HG03039 (cell line): ENCODE measurements at regions not wholly inside any gene's neighbourhood (a gene's known extent, or its start where the extent isn't known, plus 50 kb on each side); places are given as distances from the start of the nearest gene placed in this dataset.

Source experiments
- ATAC-seq: cut with Tn5 transposase; IDR thresholded peaks from one replicate; pipeline ENCODE4 v1.9.1; 2021; ENCODE audit warnings: mild to moderate bottlenecking, moderate library complexity; ENCODE audit not compliant: unreplicated experiment

GRCh38 chr5:3943859-3944258, 348.2 kb downstream of the IRX1 start:
- no peak for ATAC-seq

DNA sequence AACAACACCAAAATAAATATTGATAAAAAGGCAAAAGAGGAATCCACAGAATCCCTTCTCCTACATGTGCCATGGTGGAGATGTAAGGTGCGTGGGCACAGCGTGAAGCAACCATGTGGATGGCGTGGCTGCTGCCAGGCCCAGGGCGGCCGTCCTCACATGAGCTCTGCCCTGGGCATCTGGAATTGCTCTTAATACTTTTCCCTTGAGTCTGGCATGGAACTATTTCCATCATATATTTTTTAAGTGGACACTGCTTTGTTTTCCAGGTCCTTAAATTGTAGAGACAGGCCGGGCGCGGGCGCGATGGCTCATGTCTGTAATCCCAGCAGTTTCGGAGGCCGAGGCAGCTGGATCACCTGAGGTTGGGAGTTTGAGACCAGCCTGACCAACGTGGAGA, 349.3 kb downstream of the IRX1 start:
- no peak for ATAC-seq

- no peak for ATAC-seq
These were observed 353.2 kb downstream of the IRX1 start for GRCh38 chr5:3948838-3949237.

DNA sequence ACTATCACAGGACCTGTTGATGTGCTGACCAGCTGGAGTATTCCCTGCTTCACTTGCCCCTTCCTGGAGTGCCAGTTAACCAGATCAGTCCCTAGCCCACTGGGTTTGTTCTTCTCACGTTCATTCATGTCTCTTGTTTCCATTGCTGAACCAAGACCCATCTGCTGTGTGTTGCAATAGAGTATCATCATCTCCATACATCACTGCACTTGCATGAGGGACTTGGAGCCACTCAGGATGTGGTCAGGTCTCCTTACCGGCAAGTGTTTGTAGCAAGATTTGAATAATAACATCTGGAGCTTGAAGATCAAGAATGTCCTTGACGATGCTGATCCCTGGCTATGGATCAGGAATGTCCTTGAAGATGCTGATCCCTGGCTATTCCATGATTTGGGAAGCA, 358.6 kb downstream of the IRX1 start:
- no peak for ATAC-seq

GRCh38 chr5:3954633-3955032, 359.0 kb downstream of the IRX1 start:
- no peak for ATAC-seq

GRCh38 chr5:3957658-3958057, 362.0 kb downstream of the IRX1 start:
- ATAC-seq = no peak

GRCh38 chr5:3958389-3958788, 362.8 kb downstream of the IRX1 start:
- no peak for ATAC-seq

DNA sequence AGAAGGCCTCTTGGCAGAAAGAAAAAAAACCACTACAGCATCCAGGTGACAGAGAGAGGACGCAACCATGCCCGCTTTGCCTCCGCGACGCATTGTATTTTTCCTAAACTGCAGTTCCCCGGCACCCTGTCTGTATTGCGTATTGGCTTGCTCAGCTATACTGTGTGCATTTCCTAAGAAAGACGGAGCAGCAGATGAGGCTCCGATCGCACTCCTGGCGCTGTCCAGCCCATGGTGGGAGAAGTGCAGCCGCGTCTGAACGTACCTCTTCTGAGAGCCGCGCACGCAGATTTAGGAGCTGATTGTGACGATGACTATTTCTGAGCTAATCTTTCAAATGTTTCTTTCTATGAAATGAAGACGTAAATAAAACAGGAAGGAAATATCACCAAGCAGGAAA, 366.5 kb downstream of the IRX1 start:
- no peak for ATAC-seq

DNA sequence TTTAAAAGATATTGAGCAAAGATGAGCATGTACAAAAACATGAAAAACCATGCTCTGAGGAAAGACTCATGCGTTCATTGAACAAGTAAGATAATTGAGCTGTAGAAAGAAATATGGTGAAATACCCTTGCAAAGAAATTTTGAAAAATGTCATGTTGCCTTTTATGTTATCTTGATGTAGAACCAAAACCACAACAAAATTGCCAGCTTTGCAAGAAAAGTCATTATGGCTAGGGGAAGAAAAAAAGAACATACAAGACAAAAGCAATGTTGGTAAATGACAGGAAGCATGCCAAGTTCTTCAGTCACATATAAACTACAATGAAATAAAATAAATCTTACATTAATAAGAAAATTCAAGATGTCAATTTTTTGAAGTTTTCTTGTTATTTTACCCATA, 368.0 kb downstream of the IRX1 start:
- ATAC-seq = no peak

DNA sequence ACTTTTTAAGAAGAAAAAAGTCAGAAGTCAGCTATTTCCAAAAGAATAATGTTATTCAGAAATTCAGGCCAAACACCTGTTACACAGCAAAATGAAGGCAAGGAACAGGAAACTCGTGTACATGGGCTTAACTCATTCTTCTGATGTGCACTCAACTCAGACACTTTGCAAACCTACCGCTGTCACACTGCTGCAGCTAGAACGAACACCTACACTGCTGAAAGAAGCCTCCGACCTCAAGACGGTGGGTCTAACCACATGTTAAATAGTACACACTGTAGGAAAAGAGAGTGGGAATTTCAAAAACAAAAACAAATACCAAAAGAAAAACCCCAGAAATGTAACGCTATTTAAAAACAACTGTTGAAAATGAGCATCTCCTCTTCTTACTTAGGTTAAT, 384.5 kb downstream of the IRX1 start:
- no peak for ATAC-seq

GRCh38 chr5:3987867-3988266, 392.2 kb downstream of the IRX1 start:
- ATAC-seq = no peak

DNA sequence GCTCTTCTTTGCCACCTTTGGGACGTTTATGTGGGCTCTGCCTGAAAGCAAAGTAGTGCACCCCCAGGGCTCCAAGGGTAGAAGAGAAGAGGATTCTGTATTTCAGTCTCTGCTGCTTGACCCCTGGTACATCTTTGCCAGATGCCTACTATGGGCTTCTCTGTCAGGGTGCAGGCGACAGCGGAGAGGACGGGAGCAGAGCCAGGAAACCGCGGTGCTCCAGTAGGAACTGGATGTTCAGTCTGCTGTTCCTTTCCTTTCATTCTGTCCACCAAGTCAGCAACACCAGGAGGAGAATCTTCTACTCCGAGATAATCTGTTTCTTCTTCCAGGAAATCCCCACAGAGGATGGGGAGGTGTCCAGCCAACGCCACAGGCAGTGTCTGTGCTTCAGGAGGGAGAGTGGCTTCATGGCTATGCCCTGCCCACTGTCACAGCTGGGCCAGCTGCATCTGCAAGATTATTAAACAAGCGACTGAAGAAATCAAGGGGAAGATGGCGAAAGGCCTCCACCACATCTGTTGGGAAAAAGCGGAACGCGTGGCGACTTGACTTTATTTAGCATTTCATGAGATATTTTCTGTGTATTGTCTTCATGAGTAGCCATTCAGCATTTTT, 398.3 kb downstream of the IRX1 start:
- ATAC-seq = no peak

DNA sequence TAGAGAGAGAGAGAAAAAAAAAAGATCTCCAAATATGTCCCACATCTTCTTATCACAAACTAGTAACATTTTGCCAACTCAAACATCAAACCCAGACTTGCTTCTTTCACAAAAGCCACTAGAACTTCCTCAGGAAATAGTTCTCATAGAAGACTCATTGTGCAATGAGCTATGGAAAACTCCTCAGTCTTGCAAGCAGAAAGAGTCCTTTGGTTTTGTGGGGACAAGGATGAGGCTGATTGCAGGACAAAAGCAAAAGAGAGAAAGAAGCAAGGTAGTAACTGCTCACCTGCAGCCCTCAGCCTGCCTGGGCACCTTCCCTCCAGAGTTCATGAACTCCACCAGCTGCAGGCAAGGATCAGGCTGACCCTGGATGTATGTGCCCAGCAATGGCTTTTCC, 399.0 kb downstream of the IRX1 start:
- no peak for ATAC-seq

DNA sequence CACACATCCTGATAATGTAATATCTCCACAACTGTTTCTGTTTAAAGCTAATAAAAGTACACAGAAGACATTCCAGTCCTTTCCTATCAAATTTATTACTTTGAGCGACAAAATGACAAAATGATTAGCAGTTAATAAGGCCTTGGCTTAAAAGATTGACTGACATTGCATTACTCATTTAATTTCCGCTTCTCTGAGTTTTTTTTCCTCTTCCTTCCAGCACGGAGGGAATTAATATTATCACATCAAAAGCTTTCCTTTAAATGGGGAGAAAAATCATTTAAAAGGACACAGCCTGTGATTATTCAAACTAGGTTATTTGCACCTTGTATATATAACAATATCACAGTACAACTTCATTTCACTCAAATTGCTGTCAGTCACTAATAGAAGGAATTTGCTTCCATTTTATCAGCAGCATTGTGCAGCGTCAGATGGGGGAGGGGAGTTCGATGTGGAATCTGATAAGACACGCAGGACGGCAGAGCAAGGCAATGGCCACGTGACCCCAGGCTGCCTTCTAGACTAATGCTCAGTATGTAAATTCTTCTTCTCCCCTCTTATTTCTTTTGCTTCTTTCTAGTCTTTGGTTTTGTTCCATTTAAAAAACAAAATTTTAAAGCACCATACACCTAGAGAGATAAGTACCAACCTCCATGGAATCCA, 400.5 kb downstream of the IRX1 start:
- no peak for ATAC-seq

DNA sequence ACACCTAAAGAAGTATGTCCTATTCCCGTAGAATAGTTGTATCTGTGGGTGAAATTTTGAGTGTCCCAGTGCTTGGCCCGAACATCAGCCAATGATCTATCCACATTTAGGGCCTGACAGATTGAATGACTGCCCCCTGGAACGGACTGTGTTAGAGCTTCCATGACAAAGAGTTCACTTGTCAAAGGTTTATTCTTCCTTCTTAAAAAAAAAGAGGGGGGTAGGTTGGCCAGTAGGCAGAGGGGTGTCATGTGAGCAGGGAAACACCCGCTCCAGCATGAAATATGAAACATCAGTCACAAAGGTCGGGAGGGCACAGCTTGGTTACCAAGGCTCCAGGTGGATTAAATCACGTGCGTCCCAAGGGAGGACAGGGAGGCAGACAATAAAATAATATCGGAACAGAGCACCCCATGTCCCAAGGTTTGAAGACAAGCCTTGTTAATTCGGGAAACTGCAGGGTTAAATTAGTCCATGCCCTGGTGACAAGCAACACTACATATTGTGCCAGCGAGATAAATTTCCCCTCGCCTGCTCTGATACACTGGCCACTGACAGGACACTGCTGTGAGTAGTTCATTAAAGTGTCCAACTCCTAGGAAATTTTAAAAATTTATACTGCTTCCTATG, 401.2 kb downstream of the IRX1 start:
- ATAC-seq = no peak

- no peak for ATAC-seq
These were observed 402.0 kb downstream of the IRX1 start for GRCh38 chr5:3997670-3998069.

DNA sequence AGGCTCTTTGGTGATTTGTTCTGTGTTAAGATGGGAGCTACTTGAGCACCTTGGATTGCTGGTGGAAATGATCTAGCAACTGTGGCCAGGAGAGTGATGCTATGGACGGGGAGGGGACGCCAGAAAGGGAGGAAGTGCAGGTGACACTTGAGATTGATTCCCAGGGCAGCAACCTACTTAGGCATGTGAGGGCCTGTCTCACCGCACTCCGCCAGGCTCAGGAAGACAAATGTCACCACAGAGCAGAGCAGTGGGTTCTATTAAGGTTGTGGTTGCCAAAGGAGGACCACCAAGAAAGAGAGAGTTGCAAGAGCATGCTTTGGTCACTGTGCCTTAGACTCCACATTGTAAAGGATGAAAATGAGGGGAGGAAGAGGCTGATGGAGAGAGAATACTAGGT, 404.3 kb downstream of the IRX1 start:
- no peak for ATAC-seq

GRCh38 chr5:4001004-4001403, 405.4 kb downstream of the IRX1 start:
- no peak for ATAC-seq

DNA sequence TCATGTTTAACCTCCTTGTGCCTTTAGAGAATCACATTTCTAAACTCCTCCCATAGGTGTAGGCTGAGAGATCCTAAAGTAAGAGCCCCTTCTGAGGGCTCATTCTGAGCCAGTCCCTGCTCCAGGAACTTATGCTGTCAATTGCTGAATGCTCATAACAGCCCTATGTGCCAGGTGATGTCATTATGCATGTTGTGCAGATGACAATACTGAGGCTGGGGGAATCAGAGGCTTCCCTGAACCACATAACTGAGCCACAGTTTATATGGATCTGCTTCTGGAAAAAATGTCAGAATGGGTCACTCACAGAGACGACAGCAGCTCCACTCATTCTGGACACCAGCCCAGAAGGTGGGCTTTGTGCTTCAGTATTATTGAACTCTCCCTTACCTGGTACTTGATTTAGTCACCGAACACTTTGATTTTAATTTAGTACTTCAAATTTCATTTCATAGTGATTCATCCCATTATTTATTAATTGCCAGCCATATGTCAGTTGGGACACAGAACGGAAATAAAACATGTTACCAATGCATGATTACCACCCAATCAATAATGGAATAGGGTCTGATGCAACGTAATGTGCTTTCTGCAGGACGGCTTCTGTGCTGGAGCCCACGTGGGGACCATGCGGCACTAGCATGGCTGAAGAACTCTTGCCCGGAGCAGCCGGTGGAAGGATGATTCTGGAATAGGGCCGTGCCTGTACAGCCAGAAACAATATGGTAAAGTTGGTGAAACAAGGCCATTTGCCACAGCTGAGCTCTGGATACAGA, 406.3 kb downstream of the IRX1 start:
- ATAC-seq = no peak

DNA sequence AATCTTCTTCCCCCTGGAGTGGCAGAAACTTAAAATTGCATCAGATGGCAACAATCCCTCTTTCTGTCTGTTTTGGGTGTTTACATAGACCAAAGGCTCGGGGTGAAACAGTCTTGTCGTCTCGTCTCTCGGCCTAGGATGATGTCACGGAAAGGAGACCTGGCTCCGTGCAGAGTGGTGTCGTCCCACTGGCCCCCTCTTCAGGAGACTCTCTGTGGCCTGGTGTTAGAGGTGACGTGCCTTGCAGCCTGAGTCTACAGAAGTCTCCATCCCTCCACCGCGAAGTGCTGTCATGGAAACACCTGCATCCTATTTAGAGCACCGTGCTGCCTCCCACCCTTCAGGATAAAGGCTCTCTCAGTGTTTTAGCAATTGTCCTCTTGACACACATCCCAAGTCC, 409.7 kb downstream of the IRX1 start:
- ATAC-seq = no peak

- ATAC-seq = no peak
These were observed 411.4 kb downstream of the IRX1 start for GRCh38 chr5:4007001-4007400.

GRCh38 chr5:4011943-4012342, 416.3 kb downstream of the IRX1 start:
- ATAC-seq = no peak
